Neural cell (in vitro differentiated cells): ENCODE measurements at regions not wholly inside any gene's neighbourhood (a gene's known extent, or its start where the extent isn't known, plus 50 kb on each side); places are given as distances from the start of the nearest gene placed in this dataset.

Experiments used
- CTCF ChIP-seq: fragments of 450-650 bp; IDR thresholded peaks from 2 replicates; pipeline ENCODE4 v1.5.1; 2014; ENCODE audit warnings: antibody characterized with exemption, mild to moderate bottlenecking, moderate library complexity; ENCODE audit not compliant: poor library complexity, severe bottlenecking
- MXI1 ChIP-seq: fragments of 450-650 bp; conservative IDR thresholded peaks from 2 replicates; pipeline ENCODE4 v1.6.1; 2014; ENCODE audit warnings: antibody characterized with exemption, mild to moderate bottlenecking; ENCODE audit not compliant: poor library complexity, severe bottlenecking
- POLR2AphosphoS5 ChIP-seq: IDR thresholded peaks from 2 replicates; pipeline ENCODE4 v1.6.1; 2012
- RAD21 ChIP-seq: fragments of 450-650 bp; conservative IDR thresholded peaks from 2 replicates; pipeline ENCODE4 v1.6.1; 2014; ENCODE audit warnings: antibody characterized with exemption, mild to moderate bottlenecking, moderate library complexity

DNA sequence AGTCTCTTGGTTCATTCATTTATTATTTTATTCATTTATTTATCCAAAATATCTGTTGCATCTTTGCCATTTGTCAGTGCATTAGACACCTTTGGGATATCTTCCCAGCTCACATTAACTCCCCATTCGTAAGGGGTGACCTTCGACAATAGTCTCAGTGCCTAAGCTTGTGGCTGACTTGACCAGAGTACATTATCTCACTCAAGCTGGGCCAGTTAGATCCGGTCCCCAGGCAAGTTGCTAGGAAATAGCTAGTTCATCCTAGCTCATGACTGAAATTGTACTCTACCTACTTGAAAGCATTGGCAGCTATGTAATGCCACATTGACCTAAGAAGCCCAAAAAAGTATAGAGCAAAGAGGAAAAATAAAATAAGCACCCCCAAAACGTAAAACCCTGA is 165.3 kb downstream of the FBXO8 start:
- TF ChIP-seq CTCF, result no peak
- no peak for TF ChIP-seq MXI1
- no peak for TF ChIP-seq RAD21
- TF ChIP-seq POLR2AphosphoS5, result no peak
